ENCODE measurements at regions not wholly inside any gene's neighbourhood (a gene's known extent, or its start where the extent isn't known, plus 50 kb on each side); places are given as distances from the start of the nearest gene placed in this dataset.

DNA sequence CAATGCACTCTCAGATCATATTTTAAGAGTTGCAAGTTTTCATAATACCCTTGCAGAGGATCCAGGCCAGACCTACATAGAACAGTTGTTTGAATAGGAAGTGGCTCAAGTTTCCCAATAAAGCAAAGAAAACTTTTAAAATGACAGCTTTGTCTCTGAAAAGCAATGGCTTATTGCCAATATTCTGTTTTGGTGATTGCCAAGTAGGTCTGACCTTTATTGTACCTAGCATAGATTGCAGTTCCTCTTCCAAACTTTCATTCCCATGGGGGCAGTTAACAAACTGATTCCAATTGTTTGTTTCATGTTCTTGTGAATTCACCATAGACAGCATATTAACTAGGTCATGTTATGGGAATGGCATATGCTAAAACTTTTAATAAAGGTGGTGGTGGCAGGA lies 664.6 kb upstream of the CA10 start:
- no peak for DNase-seq (ENCODE audit: low spot score in 2 of 2)
- Histone ChIP-seq H3K27me3 (no peaks in the 10 kb centered on the region), H3K4me1 (no peaks in the 10 kb centered on the region), H3K9me3 (no peaks in the 10 kb centered on the region), H3K36me3 (no peaks in the 10 kb centered on the region), H3K27ac (no peak overlapping the region), H3K4me3 (no peak overlapping the region)
- no peak for TF ChIP-seq EP300 (IDR thresholded peaks at IDR 0.05)
- TF ChIP-seq, protein P1, sequence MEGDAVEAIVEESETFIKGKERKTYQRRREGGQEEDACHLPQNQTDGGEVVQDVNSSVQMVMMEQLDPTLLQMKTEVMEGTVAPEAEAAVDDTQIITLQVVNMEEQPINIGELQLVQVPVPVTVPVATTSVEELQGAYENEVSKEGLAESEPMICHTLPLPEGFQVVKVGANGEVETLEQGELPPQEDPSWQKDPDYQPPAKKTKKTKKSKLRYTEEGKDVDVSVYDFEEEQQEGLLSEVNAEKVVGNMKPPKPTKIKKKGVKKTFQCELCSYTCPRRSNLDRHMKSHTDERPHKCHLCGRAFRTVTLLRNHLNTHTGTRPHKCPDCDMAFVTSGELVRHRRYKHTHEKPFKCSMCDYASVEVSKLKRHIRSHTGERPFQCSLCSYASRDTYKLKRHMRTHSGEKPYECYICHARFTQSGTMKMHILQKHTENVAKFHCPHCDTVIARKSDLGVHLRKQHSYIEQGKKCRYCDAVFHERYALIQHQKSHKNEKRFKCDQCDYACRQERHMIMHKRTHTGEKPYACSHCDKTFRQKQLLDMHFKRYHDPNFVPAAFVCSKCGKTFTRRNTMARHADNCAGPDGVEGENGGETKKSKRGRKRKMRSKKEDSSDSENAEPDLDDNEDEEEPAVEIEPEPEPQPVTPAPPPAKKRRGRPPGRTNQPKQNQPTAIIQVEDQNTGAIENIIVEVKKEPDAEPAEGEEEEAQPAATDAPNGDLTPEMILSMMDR (IDR thresholded peaks at IDR 0.05), result no peak
- no peak for TF ChIP-seq POLR2A (IDR thresholded peaks at IDR 0.05)

DNA sequence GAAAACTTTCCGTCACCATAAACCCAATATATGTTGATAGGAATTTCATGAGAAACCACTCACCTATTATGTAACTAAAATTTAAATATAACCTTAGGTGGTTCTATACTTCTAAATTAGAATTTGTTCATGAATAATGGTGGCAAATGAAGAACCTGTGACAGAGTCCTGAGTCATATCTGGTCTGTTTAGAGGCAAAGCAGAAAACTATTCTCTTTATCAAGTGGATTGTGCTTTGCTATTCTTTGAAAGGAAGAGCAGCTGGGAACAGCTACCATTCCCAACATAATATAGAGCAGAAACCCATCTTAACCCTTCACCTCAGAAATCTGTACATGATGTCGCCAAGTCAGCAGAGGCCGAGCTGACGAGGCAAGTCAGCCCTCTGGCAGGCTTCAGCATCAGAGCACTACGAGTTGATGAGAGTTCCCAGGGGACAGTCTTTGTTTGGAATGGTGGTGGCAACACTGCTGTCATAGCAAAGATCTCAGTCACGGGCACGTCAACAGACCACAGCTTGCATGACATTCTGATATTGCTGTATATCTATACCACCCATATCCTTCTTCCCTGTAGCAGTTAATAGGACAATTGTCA lies 631.9 kb upstream of the CA10 start:
- Histone ChIP-seq H3K4me3 (no peak overlapping the region), H3K36me3 (no peaks in the 10 kb centered on the region), H3K27me3 (no peaks in the 10 kb centered on the region), H3K4me1 (no peaks in the 10 kb centered on the region), H3K27ac (no peak overlapping the region), H3K9me3 (no peaks in the 10 kb centered on the region)
- 62 to 70% methylated on average over 7 of the region's 7 CpGs for WGBS, 2 donors
- no peak for DNase-seq (ENCODE audit: low spot score in 2 of 2)
- TF ChIP-seq, protein P1 (IDR thresholded peaks at IDR 0.05), result no peak
- TF ChIP-seq POLR2A (IDR thresholded peaks at IDR 0.05) (no peak), EP300 (IDR thresholded peaks at IDR 0.05) (no peak)

DNA sequence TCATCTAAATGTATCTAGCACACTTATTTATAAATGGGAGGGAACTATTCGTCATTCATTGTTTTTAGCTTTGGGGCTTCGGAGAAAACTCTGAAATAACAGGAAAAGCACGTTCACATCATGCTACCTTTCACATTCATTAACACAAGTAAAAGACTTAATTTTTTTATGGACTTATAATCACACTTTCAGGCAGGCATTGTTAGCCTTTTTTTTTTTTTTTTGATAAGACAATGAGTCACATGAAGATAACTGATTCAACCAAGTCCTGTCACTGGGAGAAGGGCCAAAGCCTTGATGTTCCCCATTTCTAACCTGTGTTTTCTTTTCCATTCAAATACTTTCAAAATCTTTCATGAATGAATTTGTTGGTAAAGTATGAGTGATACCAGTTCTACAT lies 631.3 kb upstream of the CA10 start:
- no peaks in the 10 kb centered on the region for H3K4me1 ChIP-seq
- DNase-seq (ENCODE audit: low spot score in 2 of 2), result no peak
- H3K36me3 ChIP-seq, result no peaks in the 10 kb centered on the region
- no peak overlapping the region for H3K27ac ChIP-seq
- H3K4me3 ChIP-seq, result no peak overlapping the region
- TF ChIP-seq EP300 (IDR thresholded peaks at IDR 0.05), result no peak
- TF ChIP-seq, protein P1 (IDR thresholded peaks at IDR 0.05), result no peak
- no peak for TF ChIP-seq POLR2A (IDR thresholded peaks at IDR 0.05)
- no peaks in the 10 kb centered on the region for H3K27me3 ChIP-seq
- no peaks in the 10 kb centered on the region for H3K9me3 ChIP-seq
- WGBS, 2 donors, result 57 to 70% methylated on average over 3 of the region's 3 CpGs

DNA sequence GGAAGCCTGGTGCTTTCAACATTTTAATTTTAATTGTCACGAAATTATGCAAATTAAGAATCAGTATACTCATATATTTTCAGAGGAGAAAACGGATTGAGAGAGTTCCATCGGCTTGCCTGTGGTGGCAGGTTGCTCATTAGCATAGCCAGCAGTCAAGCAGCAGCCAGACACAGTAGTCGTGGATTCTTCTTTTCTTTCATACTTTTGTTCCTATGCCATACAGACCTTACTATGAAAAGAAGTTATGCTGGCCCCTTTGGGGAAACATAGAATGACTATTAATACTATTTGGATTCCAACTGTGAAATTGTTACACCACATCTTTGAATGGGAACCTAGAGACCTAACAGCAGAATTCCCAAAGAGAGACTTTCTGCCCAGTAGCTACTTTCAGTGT lies 617.7 kb upstream of the CA10 start:
- H3K36me3 ChIP-seq, result no peaks in the 10 kb centered on the region
- H3K9me3 ChIP-seq, result no peaks in the 10 kb centered on the region
- no peak for DNase-seq (ENCODE audit: low spot score in 2 of 2)
- WGBS, 2 donors, result 35 to 44% methylated on average over 4 of the region's 4 CpGs
- no peak overlapping the region for H3K27ac ChIP-seq
- H3K4me3 ChIP-seq, result no peak overlapping the region
- no peaks in the 10 kb centered on the region for H3K27me3 ChIP-seq
- TF ChIP-seq, protein P1 (IDR thresholded peaks at IDR 0.05), result no peak
- TF ChIP-seq POLR2A (IDR thresholded peaks at IDR 0.05) (no peak), EP300 (IDR thresholded peaks at IDR 0.05) (no peak)
- no peaks in the 10 kb centered on the region for H3K4me1 ChIP-seq

DNA sequence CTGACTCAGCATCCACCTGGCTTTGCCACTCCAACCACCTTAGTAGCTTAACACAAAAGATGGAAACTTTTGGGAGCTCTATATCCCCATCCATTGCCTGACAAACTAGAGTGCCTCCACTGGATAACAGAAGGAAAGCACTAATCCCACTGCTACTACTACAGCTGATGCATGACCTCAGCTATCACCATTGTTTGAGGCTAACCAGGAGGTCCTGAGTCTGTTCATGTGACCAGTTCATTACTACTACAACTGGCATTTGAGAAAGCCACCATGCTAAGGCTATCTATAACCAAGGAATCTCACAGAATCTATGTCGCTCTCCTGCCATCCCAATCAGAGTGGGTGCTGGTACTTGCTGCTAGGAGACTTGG lies 604.3 kb upstream of the CA10 start:
- peaks cover 0 to 11% (median 0%) of the 10 kb centered on the region in 4 donors for H3K9me3 ChIP-seq
- H3K27me3 ChIP-seq, result no peaks in the 10 kb centered on the region
- no peak overlapping the region for H3K4me3 ChIP-seq
- no peaks in the 10 kb centered on the region for H3K36me3 ChIP-seq
- no peak overlapping the region for H3K27ac ChIP-seq
- no peaks in the 10 kb centered on the region for H3K4me1 ChIP-seq
- no peak for DNase-seq (ENCODE audit: low spot score in 2 of 2)
- no peak for TF ChIP-seq EP300 (IDR thresholded peaks at IDR 0.05)
- TF ChIP-seq, protein P1 (IDR thresholded peaks at IDR 0.05), result no peak
- TF ChIP-seq POLR2A (IDR thresholded peaks at IDR 0.05), result no peak
- 100% methylated on average over 1 of the region's 1 CpG for WGBS, 2 donors

Measured in tibial nerve (tissue), 4 donors.